ENCODE measurements at regions not wholly inside any gene's neighbourhood (a gene's known extent, or its start where the extent isn't known, plus 50 kb on each side); places are given as distances from the start of the nearest gene placed in this dataset.

- Histone ChIP-seq H4K20me1 (replicated peaks; ENCODE audit: control insufficient read depth, insufficient read depth, low read length) (no peaks in the 10 kb centered on the region), H3K9me1 (ENCODE audit: control insufficient read depth, insufficient read depth, low read length) (no peaks in the 10 kb centered on the region), H3K4me1 (replicated peaks in 1 of 2; ENCODE audit: control insufficient read depth in 2 of 2, insufficient read depth in 2 of 2, low read length in 2 of 2) (no peaks in the 10 kb centered on the region), H3K27me3 (ENCODE audit: control insufficient read depth in 2 of 2, insufficient read depth in 2 of 2, low read length in 2 of 2) (no peaks in the 10 kb centered on the region), H3K36me3 (ENCODE audit: control insufficient read depth, insufficient read depth, low read length) (no peaks in the 10 kb centered on the region), H3K9me3 (replicated peaks; ENCODE audit: control insufficient read depth, insufficient read depth, low read depth, low read length) (no peaks in the 10 kb centered on the region), H3K27ac (ENCODE audit: extremely low read depth, low read depth, low read length) (no peak overlapping the region), H3K79me2 (ENCODE audit: control insufficient read depth, insufficient read depth, low read length) (no peaks in the 10 kb centered on the region), H3K4me3 (no peak overlapping the region), H2AFZ (ENCODE audit: low read depth, low read length) (no peak overlapping the region), H3K9ac (ENCODE audit: insufficient read depth in 1 of 2, low read depth in 2 of 2, low read length in 2 of 2) (no peak overlapping the region), H3K4me2 (ENCODE audit: insufficient read depth, low read length) (no peak overlapping the region)
- ChIA-PET POLR2A (no interaction called here), CTCF (ENCODE audit: low intra/inter-chr PET ratio) (no interaction called here)
- WGBS (ENCODE audit: insufficient coverage, low coverage, missing lambda C conversion rate) = 3% methylated on average over 5 of the region's 5 CpGs
- in situ Hi-C loops (cut with MboI) = no loop called here
- BruUV-seq (replicated peaks) = no TSS peak
- TF ChIP-seq ZNF778 (CRISPR knock-in tag; IDR thresholded peaks at IDR 0.05) (no peak), ZNF764 (CRISPR knock-in tag; IDR thresholded peaks at IDR 0.05; ENCODE audit: low read depth) (no peak), NR4A1 (CRISPR knock-in tag; IDR thresholded peaks at IDR 0.05) (no peak), NR4A1 (tag; IDR thresholded peaks at IDR 0.05) (no peak), CBX5 (IDR thresholded peaks at IDR 0.05; ENCODE audit: borderline replicate concordance, low read depth) (no peak), STAT5A (IDR thresholded peaks at IDR 0.05; ENCODE audit: borderline replicate concordance, low read length) (no peak), PKNOX1 (IDR thresholded peaks at IDR 0.05) (no peak), MCM2 (IDR thresholded peaks at IDR 0.05; ENCODE audit: low read depth) (no peak), SRSF9 (IDR thresholded peaks at IDR 0.05; ENCODE audit: borderline replicate concordance, low read depth, low read length) (no peak)
- TF ChIP-seq, protein P1, sequence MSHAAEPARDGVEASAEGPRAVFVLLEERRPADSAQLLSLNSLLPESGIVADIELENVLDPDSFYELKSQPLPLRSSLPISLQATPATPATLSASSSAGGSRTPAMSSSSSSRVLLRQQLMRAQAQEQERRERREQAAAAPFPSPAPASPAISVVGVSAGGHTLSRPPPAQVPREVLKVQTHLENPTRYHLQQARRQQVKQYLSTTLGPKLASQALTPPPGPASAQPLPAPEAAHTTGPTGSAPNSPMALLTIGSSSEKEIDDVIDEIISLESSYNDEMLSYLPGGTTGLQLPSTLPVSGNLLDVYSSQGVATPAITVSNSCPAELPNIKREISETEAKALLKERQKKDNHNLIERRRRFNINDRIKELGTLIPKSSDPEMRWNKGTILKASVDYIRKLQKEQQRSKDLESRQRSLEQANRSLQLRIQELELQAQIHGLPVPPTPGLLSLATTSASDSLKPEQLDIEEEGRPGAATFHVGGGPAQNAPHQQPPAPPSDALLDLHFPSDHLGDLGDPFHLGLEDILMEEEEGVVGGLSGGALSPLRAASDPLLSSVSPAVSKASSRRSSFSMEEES (CRISPR knock-in tag; IDR thresholded peaks at IDR 0.05) = no peak
- no peak for ATAC-seq
- FAIRE-seq = no peak
- intact Hi-C loops (cut with micrococcal nuclease) = no loop called here
- no peak for DNase-seq (ENCODE audit: extremely low read depth in 1 of 4, low spot score in 3 of 4)
Observed at GRCh38 chr16:59573528-59574271, 839.6 kb upstream of the GOT2 start.
